ENCODE measurements at regions not wholly inside any gene's neighbourhood (a gene's known extent, or its start where the extent isn't known, plus 50 kb on each side); places are given as distances from the start of the nearest gene placed in this dataset.

DNA sequence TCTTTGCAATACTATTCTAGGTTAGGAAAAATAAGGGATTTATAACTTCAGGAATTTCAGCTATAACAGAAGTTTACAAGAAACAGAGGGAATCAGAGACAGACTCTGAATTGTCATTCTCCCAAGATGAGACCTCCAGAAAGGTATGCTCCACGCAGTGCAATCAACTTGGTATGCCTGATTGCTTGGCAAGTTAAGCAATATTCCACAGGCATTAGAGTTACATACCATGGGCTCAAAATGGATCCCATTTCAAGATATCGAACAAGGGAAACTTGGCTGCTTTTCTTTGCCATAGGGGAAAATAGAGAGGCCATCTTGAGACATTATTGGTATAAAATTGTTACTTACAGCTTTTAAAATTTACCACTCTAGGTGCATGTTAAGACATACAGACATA lies 615.6 kb upstream of the SOX9 start:
- TF ChIP-seq, protein P1, sequence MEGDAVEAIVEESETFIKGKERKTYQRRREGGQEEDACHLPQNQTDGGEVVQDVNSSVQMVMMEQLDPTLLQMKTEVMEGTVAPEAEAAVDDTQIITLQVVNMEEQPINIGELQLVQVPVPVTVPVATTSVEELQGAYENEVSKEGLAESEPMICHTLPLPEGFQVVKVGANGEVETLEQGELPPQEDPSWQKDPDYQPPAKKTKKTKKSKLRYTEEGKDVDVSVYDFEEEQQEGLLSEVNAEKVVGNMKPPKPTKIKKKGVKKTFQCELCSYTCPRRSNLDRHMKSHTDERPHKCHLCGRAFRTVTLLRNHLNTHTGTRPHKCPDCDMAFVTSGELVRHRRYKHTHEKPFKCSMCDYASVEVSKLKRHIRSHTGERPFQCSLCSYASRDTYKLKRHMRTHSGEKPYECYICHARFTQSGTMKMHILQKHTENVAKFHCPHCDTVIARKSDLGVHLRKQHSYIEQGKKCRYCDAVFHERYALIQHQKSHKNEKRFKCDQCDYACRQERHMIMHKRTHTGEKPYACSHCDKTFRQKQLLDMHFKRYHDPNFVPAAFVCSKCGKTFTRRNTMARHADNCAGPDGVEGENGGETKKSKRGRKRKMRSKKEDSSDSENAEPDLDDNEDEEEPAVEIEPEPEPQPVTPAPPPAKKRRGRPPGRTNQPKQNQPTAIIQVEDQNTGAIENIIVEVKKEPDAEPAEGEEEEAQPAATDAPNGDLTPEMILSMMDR (IDR thresholded peaks at IDR 0.05; ENCODE audit: control extremely low read depth in 1 of 3, insufficient read depth in 1 of 3, low read depth in 1 of 3, low read length in 3 of 3) = no peak
- no peak for TF ChIP-seq SRF (IDR thresholded peaks at IDR 0.05; ENCODE audit: low read depth, low read length)
- no peak for TF ChIP-seq KDM1A (IDR thresholded peaks at IDR 0.05; ENCODE audit: borderline replicate concordance, low read length)
- TF ChIP-seq PHF8 (conservative IDR thresholded peaks at IDR 0.05; ENCODE audit: low read depth, low read length) = no peak
- TF ChIP-seq RNF2 (IDR thresholded peaks at IDR 0.05; ENCODE audit: borderline replicate concordance, low read depth, low read length, missing control alignments, poor library complexity, severe bottlenecking) = no peak
- TF ChIP-seq RFX5 (IDR thresholded peaks at IDR 0.05; ENCODE audit: borderline replicate concordance, low read depth, low read length) = no peak
- TF ChIP-seq TCF12 (IDR thresholded peaks at IDR 0.05; ENCODE audit: low read depth, low read length) = no peak
- TF ChIP-seq EZH2 (IDR thresholded peaks at IDR 0.05; ENCODE audit: low read depth, low read length, severe bottlenecking) = no peak
- TF ChIP-seq POLR2A (IDR thresholded peaks at IDR 0.05; ENCODE audit: control extremely low read depth in 1 of 2, low read depth in 2 of 2, low read length in 2 of 2) = no peak
- TF ChIP-seq, protein P2, sequence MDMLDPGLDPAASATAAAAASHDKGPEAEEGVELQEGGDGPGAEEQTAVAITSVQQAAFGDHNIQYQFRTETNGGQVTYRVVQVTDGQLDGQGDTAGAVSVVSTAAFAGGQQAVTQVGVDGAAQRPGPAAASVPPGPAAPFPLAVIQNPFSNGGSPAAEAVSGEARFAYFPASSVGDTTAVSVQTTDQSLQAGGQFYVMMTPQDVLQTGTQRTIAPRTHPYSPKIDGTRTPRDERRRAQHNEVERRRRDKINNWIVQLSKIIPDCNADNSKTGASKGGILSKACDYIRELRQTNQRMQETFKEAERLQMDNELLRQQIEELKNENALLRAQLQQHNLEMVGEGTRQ (IDR thresholded peaks at IDR 0.05; ENCODE audit: low read length) = no peak
- TF ChIP-seq TAF1 (IDR thresholded peaks at IDR 0.05; ENCODE audit: low read depth, low read length) = no peak
